Keratinocyte (primary cell): ENCODE measurements at regions not wholly inside any gene's neighbourhood (a gene's known extent, or its start where the extent isn't known, plus 50 kb on each side); places are given as distances from the start of the nearest gene placed in this dataset.

ENCODE experiments used
- DNase-seq: peaks from one replicate; pipeline ENCODE4 v3.0.0-alpha.2; 2011; ENCODE audit warnings: low read depth, missing footprints, low spot score
- FAIRE-seq: peaks from 2 replicates; lab custom pipeline; 2011; peaks lifted over from hg19 to GRCh38; lab: Jason Lieb, UNC
- H2AFZ ChIP-seq: 2 replicates; pipeline ENCODE4 v1.6.0; 2012; ENCODE audit warnings: low read length, control low read depth, inconsistent platforms; ENCODE audit not compliant: control insufficient read depth
- H3K27ac ChIP-seq: 2 replicates; pipeline ENCODE4 v1.5.1; 2011; ENCODE audit warnings: low read length; ENCODE audit not compliant: control insufficient read depth, insufficient read depth
- H3K27me3 ChIP-seq: 3 replicates; pipeline ENCODE4 v1.6.0; 2011; ENCODE audit warnings: low read length; ENCODE audit not compliant: control insufficient read depth, insufficient read depth; ENCODE audit errors: extremely low read depth
- H3K36me3 ChIP-seq, 2 experiments: 2 replicates in 1 of 2; 3 replicates in 1 of 2; pipeline ENCODE4 v1.5.1; 2011; ENCODE audit warnings: low read length in 2 of 2, mild to moderate bottlenecking in 1 of 2; ENCODE audit not compliant: control insufficient read depth in 2 of 2, insufficient read depth in 2 of 2; ENCODE audit errors: extremely low read depth in 1 of 2
- H3K4me1 ChIP-seq: 3 replicates; pipeline ENCODE4 v1.5.1; 2011; ENCODE audit warnings: low read length; ENCODE audit not compliant: control insufficient read depth, insufficient read depth; ENCODE audit errors: extremely low read depth
- H3K4me2 ChIP-seq: 3 replicates; pipeline ENCODE4 v1.6.0; 2011; ENCODE audit warnings: low read depth, low read length; ENCODE audit not compliant: control insufficient read depth, insufficient read depth; ENCODE audit errors: extremely low read depth
- H3K4me3 ChIP-seq, 3 experiments: fragments of 200-600 bp in 1 of 3; sonication (generic) in 1 of 3; 2 replicates in 2 of 3; 3 replicates in 1 of 3; pipeline ENCODE4 v1.5.1; 2011 to 2016; ENCODE audit warnings: low read length in 3 of 3, mild to moderate bottlenecking in 3 of 3, control low read depth in 2 of 3, inconsistent platforms in 1 of 3, low read depth in 1 of 3, mixed read lengths in 1 of 3, mixed run types in 1 of 3, moderate library complexity in 1 of 3; ENCODE audit not compliant: control insufficient read depth in 2 of 3, insufficient read depth in 2 of 3; ENCODE audit errors: extremely low read depth in 1 of 3
- H3K79me2 ChIP-seq: 2 replicates; pipeline ENCODE4 v1.6.0; 2012; ENCODE audit warnings: low read length; ENCODE audit not compliant: control insufficient read depth, insufficient read depth
- H3K9ac ChIP-seq: 3 replicates; pipeline ENCODE4 v1.6.0; 2011; ENCODE audit warnings: low read length; ENCODE audit not compliant: control insufficient read depth, insufficient read depth; ENCODE audit errors: extremely low read depth
- H3K9me1 ChIP-seq: 3 replicates; pipeline ENCODE4 v1.6.0; 2011; ENCODE audit warnings: low read length; ENCODE audit not compliant: control insufficient read depth, insufficient read depth; ENCODE audit errors: extremely low read depth
- H3K9me3 ChIP-seq: 2 replicates; pipeline ENCODE4 v1.5.1; 2012; ENCODE audit warnings: low read depth, low read length; ENCODE audit not compliant: control insufficient read depth
- H4K20me1 ChIP-seq: 3 replicates; pipeline ENCODE4 v1.6.0; 2011; ENCODE audit warnings: low read length; ENCODE audit not compliant: control insufficient read depth, insufficient read depth; ENCODE audit errors: extremely low read depth
- EZH2 ChIP-seq: IDR thresholded peaks from one replicate; pipeline ENCODE4 v1.6.1; 2012; ENCODE audit warnings: inconsistent platforms, mild to moderate bottlenecking, low read length, moderate library complexity
- dilution Hi-C: fragments of 300-500 bp; cut with MboI; formaldehyde crosslinking; loops from one replicate; pipeline ENCODE4 v1.7.0; 2020; ENCODE audit warnings: low sequenced_read_pairs; ENCODE audit not compliant: extremely low pct_ligation_motif_present
- TF ChIP-seq, protein P1 (sequence below), 3 experiments: IDR thresholded peaks in 1 of 3; conservative IDR thresholded peaks in 1 of 3; optimal IDR thresholded peaks in 1 of 3; 2 replicates in 2 of 3; 3 replicates in 1 of 3; pipeline versions ENCODE3 to v1.5.1; 2011; ENCODE audit warnings: low read length in 3 of 3, mild to moderate bottlenecking in 3 of 3, moderate library complexity in 2 of 3, control low read depth in 1 of 3, inconsistent platforms in 1 of 3; ENCODE audit not compliant: insufficient read depth in 2 of 3; ENCODE audit errors: extremely low read depth in 1 of 3

DNA sequence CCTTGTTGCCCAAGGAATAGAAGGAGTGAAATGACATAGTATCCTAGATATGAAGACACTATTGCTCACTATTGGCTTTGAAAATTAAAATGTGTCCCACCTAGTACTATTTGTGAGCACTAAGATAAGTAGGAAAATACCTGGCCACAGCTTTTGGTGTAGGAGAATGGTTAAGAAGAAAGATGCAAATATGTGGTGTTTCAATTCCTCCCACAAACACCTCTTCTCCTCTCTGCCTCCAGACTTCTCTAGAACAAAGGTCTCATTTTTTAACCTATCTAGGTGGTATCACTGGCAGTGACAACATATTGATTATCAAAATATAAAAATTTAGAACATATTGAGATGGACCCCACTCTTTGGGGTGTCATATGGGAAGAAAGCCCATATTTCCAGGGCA is 929.9 kb upstream of the FANCL start:
- DNase-seq (no peak), FAIRE-seq (no peak)
- H4K20me1 ChIP-seq, result no peaks in the 10 kb centered on the region
- TF ChIP-seq, protein P1, sequence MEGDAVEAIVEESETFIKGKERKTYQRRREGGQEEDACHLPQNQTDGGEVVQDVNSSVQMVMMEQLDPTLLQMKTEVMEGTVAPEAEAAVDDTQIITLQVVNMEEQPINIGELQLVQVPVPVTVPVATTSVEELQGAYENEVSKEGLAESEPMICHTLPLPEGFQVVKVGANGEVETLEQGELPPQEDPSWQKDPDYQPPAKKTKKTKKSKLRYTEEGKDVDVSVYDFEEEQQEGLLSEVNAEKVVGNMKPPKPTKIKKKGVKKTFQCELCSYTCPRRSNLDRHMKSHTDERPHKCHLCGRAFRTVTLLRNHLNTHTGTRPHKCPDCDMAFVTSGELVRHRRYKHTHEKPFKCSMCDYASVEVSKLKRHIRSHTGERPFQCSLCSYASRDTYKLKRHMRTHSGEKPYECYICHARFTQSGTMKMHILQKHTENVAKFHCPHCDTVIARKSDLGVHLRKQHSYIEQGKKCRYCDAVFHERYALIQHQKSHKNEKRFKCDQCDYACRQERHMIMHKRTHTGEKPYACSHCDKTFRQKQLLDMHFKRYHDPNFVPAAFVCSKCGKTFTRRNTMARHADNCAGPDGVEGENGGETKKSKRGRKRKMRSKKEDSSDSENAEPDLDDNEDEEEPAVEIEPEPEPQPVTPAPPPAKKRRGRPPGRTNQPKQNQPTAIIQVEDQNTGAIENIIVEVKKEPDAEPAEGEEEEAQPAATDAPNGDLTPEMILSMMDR (optimal IDR thresholded peaks at IDR 0.05 in 1 of 3, IDR thresholded peaks at IDR 0.05 in 1 of 3, conservative IDR thresholded peaks at IDR 0.05 in 1 of 3; ENCODE audit: extremely low read depth in 1 of 3, insufficient read depth in 2 of 3, low read length in 3 of 3), result no peak
- TF ChIP-seq EZH2, result no peak
- H3K27ac ChIP-seq, result no peak overlapping the region
- dilution Hi-C loops, result no loop called here
- no peaks in the 10 kb centered on the region for H3K9me1 ChIP-seq
- no peaks in the 10 kb centered on the region for H3K36me3 ChIP-seq
- H3K27me3 ChIP-seq, result no peaks in the 10 kb centered on the region
- H3K9ac ChIP-seq, result no peak overlapping the region
- H2AFZ ChIP-seq, result no peak overlapping the region
- no peaks in the 10 kb centered on the region for H3K9me3 ChIP-seq
- no peaks in the 10 kb centered on the region for H3K4me1 ChIP-seq
- no peaks in the 10 kb centered on the region for H3K79me2 ChIP-seq
- no peak overlapping the region for H3K4me2 ChIP-seq
- H3K4me3 ChIP-seq, result no peak overlapping the region

DNA sequence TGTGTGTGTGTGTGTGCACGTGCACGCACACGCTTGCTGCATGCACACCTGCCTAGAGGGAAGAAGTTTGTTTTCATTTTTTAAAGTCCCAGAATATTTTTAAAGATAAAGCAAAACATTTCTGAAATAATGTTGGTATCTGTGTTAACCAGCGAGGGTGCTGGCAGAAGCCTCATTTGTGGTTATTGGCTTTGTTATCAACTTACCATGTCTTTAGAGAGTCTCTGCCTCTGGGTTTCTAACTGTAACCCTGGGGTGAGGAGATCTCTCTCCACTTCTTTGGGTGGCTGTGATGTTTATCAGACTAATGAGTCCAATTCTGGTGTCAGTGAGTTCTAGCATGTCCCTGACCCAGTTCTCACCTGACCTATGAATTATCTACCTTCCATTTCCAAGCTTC is 927.6 kb upstream of the FANCL start:
- H3K9me1 ChIP-seq, result no peaks in the 10 kb centered on the region
- H3K4me1 ChIP-seq, result no peaks in the 10 kb centered on the region
- no peak overlapping the region for H3K4me2 ChIP-seq
- H2AFZ ChIP-seq, result no peak overlapping the region
- dilution Hi-C loops, result no loop called here
- no peaks in the 10 kb centered on the region for H3K27me3 ChIP-seq
- DNase-seq, result no peak
- H3K9me3 ChIP-seq, result no peaks in the 10 kb centered on the region
- H3K27ac ChIP-seq, result no peak overlapping the region
- H3K36me3 ChIP-seq, result no peaks in the 10 kb centered on the region
- FAIRE-seq, result no peak
- no peak overlapping the region for H3K9ac ChIP-seq
- no peak overlapping the region for H3K4me3 ChIP-seq
- no peaks in the 10 kb centered on the region for H4K20me1 ChIP-seq
- no peaks in the 10 kb centered on the region for H3K79me2 ChIP-seq
- TF ChIP-seq, protein P1 (optimal IDR thresholded peaks at IDR 0.05 in 1 of 3, IDR thresholded peaks at IDR 0.05 in 1 of 3, conservative IDR thresholded peaks at IDR 0.05 in 1 of 3; ENCODE audit: extremely low read depth in 1 of 3, insufficient read depth in 2 of 3, low read length in 3 of 3), result no peak
- no peak for TF ChIP-seq EZH2
